HEK293 (cell line): ENCODE measurements at regions not wholly inside any gene's neighbourhood (a gene's known extent, or its start where the extent isn't known, plus 50 kb on each side); places are given as distances from the start of the nearest gene placed in this dataset.

Experiments
- CTCF ChIA-PET: fragments of 350-600 bp; formaldehyde crosslinking; extraction: SDS; loops from one replicate; lab custom pipeline; 2021; ENCODE audit warnings: antibody characterized with exemption; lab: Yijun Ruan, JAX
- POLR2A ChIA-PET: fragments of 300-600 bp; formaldehyde crosslinking; extraction: SDS; loops from one replicate; lab custom pipeline; 2020; ENCODE audit warnings: antibody characterized with exemption, inconsistent platforms; lab: Yijun Ruan, JAX
- H3K27ac ChIP-seq: fragments of 200-500 bp; sonication (Bioruptor generic); 2 replicates; pipeline ENCODE4 v1.5.1; 2014; ENCODE audit warnings: low read depth, low read length, control low read depth, inconsistent platforms; ENCODE audit errors: extremely low read depth
- H3K36me3 ChIP-seq, 2 experiments: fragments of 200-500 bp in 1 of 2; sonication (Bioruptor generic) in 1 of 2; 1 replicate in 1 of 2; 2 replicates in 1 of 2; pipeline ENCODE4 v1.5.1; 2014 to 2017; ENCODE audit warnings: inconsistent platforms in 2 of 2, low read length in 2 of 2; ENCODE audit not compliant: control insufficient read depth in 2 of 2, insufficient read depth in 1 of 2
- H3K4me1 ChIP-seq: fragments of 200-500 bp; sonication (Bioruptor generic); 2 replicates; pipeline ENCODE4 v1.5.1; 2014; ENCODE audit warnings: mild to moderate bottlenecking, low read length, inconsistent platforms; ENCODE audit not compliant: control insufficient read depth, insufficient read depth
- H3K4me3 ChIP-seq: 2 replicates; pipeline ENCODE4 v1.5.1; 2011; ENCODE audit warnings: low read depth, mild to moderate bottlenecking, control low read depth, low read length, moderate library complexity
- H3K9me3 ChIP-seq: fragments of 200-500 bp; sonication (Bioruptor generic); 2 replicates; pipeline ENCODE4 v1.5.1; 2014; ENCODE audit warnings: low read depth, low read length, inconsistent platforms; ENCODE audit not compliant: control insufficient read depth, insufficient read depth
- CTCF ChIP-seq: fragments of 450-650 bp; formaldehyde crosslinking; IDR thresholded peaks from 2 replicates; pipeline ENCODE4 v1.5.1; 2016; ENCODE audit warnings: missing biosample characterization, missing genetic modification characterization
- FEZF1 ChIP-seq: fragments of 450-650 bp; formaldehyde crosslinking; IDR thresholded peaks from 2 replicates; pipeline ENCODE4 v1.5.1; 2016; ENCODE audit warnings: missing biosample characterization, missing genetic modification characterization
- GLI4 ChIP-seq: fragments of 450-650 bp; formaldehyde crosslinking; IDR thresholded peaks from 2 replicates; pipeline ENCODE4 v1.5.1; 2016; ENCODE audit warnings: missing biosample characterization, missing genetic modification characterization
- HIC1 ChIP-seq: fragments of 450-650 bp; formaldehyde crosslinking; IDR thresholded peaks from 2 replicates; pipeline ENCODE4 v1.5.1; 2016; ENCODE audit warnings: missing biosample characterization, missing genetic modification characterization
- PRDM2 ChIP-seq: fragments of 450-650 bp; formaldehyde crosslinking; IDR thresholded peaks from 2 replicates; pipeline ENCODE4 v1.5.1; 2016; ENCODE audit warnings: missing biosample characterization, missing genetic modification characterization, borderline replicate concordance
- ZIC2 ChIP-seq: fragments of 450-650 bp; formaldehyde crosslinking; IDR thresholded peaks from 2 replicates; pipeline ENCODE4 v1.5.1; 2016; ENCODE audit warnings: missing biosample characterization, missing genetic modification characterization
- ZNF19 ChIP-seq: fragments of 450-650 bp; formaldehyde crosslinking; IDR thresholded peaks from 2 replicates; pipeline ENCODE4; 2016; ENCODE audit warnings: missing biosample characterization, missing genetic modification characterization, low read depth
- ZNF211 ChIP-seq: fragments of 450-650 bp; formaldehyde crosslinking; IDR thresholded peaks from 2 replicates; pipeline ENCODE4 v1.5.1; 2016; ENCODE audit warnings: low read depth, missing biosample characterization, missing genetic modification characterization
- ZNF600 ChIP-seq: fragments of 450-650 bp; formaldehyde crosslinking; IDR thresholded peaks from 2 replicates; pipeline ENCODE4 v1.5.1; 2016; ENCODE audit warnings: missing biosample characterization, missing genetic modification characterization
- ZNF629 ChIP-seq: fragments of 450-650 bp; formaldehyde crosslinking; IDR thresholded peaks from 2 replicates; pipeline ENCODE4 v1.5.1; 2017; ENCODE audit warnings: missing biosample characterization, missing genetic modification characterization
- ZNF677 ChIP-seq: fragments of 450-650 bp; IDR thresholded peaks from 2 replicates; pipeline ENCODE4 v1.5.0; 2018; ENCODE audit warnings: missing biosample characterization, mild to moderate bottlenecking, missing genetic modification characterization, moderate library complexity
- ZNF701 ChIP-seq: fragments of 450-650 bp; formaldehyde crosslinking; IDR thresholded peaks from 2 replicates; pipeline ENCODE4 v1.5.1; 2016; ENCODE audit warnings: missing biosample characterization, missing genetic modification characterization
- ZNF777 ChIP-seq: fragments of 450-650 bp; formaldehyde crosslinking; IDR thresholded peaks from 2 replicates; pipeline ENCODE4 v1.5.1; 2017; ENCODE audit warnings: missing biosample characterization, missing genetic modification characterization, borderline replicate concordance

- CTCF ChIA-PET: interaction anchor here (0.7 kb wide), 1 partner anchor 922 kb away, joined by 3 read pairs; no protein-coding TSS in a partner anchor
- POLR2A ChIA-PET: no interaction called here
- H3K4me3 ChIP-seq: no peak overlapping the region
Measured at GRCh38 chr3:168823466-168823865, 727.7 kb upstream of the GOLIM4 start.

GRCh38 chr3:168820810-168821415, 725.2 kb upstream of the GOLIM4 start:
- POLR2A ChIA-PET: no interaction called here
- CTCF ChIA-PET: no interaction called here
- TF ChIP-seq HIC1 (tag by site-specific recombination) (no peak), ZNF211 (no peak), ZNF629 (tag by site-specific recombination) (no peak), ZNF701 (tag by site-specific recombination) (no peak), GLI4 (tag by site-specific recombination) (no peak), PRDM2 (tag by site-specific recombination) (no peak), ZNF19 (tag by site-specific recombination) (no peak), CTCF (tag by site-specific recombination) (no peak), ZIC2 (tag by site-specific recombination) (no peak), ZNF777 (no peak), ZNF677 (no peak)
- TF ChIP-seq, all 188 proteins: peak for 0
- H3K4me3 ChIP-seq: no peak overlapping the region
- H3K9me3 ChIP-seq: no peaks in the 10 kb centered on the region
- H3K36me3 ChIP-seq: no peaks in the 10 kb centered on the region
- no peak overlapping the region for H3K27ac ChIP-seq
- no peaks in the 10 kb centered on the region for H3K4me1 ChIP-seq

More at GRCh38 chr3:168823466-168823865, 727.7 kb upstream of the GOLIM4 start:
- no peak for TF ChIP-seq ZNF600 (tag by site-specific recombination)
- TF ChIP-seq FEZF1 (tag by site-specific recombination): no peak
- H3K27ac ChIP-seq: no peak overlapping the region
- H3K9me3 ChIP-seq: no peaks in the 10 kb centered on the region
- no peaks in the 10 kb centered on the region for H3K4me1 ChIP-seq
- no peaks in the 10 kb centered on the region for H3K36me3 ChIP-seq
